Suprapubic skin (tissue), 4 donors: ENCODE measurements at regions not wholly inside any gene's neighbourhood (a gene's known extent, or its start where the extent isn't known, plus 50 kb on each side); places are given as distances from the start of the nearest gene placed in this dataset.

ENCODE experiments used
- CTCF ChIP-seq, 2 donors: fragments of 200-600 bp in 1 of 2; fragments of 450-650 bp in 1 of 2; sonication (generic) in 1 of 2; IDR thresholded peaks; one replicate each; pipeline ENCODE4 v1.5.1; 2016 to 2019; ENCODE audit warnings: antibody characterized with exemption in 2 of 2, mild to moderate bottlenecking in 1 of 2, moderate library complexity in 1 of 2
- POLR2A ChIP-seq, 2 donors: fragments of 450-650 bp; IDR thresholded peaks; one replicate each; pipeline ENCODE4 v1.6.1; 2017; ENCODE audit warnings: antibody characterized with exemption in 2 of 2, mild to moderate bottlenecking in 2 of 2, moderate library complexity in 2 of 2
- POLR2AphosphoS5 ChIP-seq, 3 donors: sonication (generic); formaldehyde crosslinking; IDR thresholded peaks; one replicate each; pipeline ENCODE4 v1.6.1; 2017; ENCODE audit warnings: antibody characterized with exemption in 3 of 3

DNA sequence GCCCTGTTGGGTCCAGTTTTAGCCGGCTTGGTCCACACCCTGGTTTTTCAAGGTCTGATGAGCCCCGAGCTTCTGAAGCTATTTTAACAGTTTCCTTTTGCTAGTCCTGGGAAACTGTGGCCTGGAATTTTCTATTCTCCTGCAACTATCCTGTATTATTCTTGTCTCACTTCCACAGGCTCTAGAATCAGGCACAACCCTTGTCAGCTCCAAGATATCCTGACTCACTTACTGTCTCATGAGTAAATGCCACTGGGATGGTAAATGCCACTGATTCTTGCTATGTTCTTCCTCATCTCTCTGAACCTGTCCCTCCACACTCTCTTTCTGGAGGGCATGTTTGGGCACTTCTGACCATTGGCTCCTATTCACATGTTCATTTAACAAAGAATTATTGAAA lies 611.5 kb upstream of the IGFBP3 start:
- TF ChIP-seq CTCF (IDR thresholded peaks at IDR 0.05) (no peak), POLR2AphosphoS5 (IDR thresholded peaks at IDR 0.05) (no peak), POLR2A (IDR thresholded peaks at IDR 0.05) (no peak)
